HG03025 (cell line): ENCODE measurements at regions not wholly inside any gene's neighbourhood (a gene's known extent, or its start where the extent isn't known, plus 50 kb on each side); places are given as distances from the start of the nearest gene placed in this dataset.
"Not testable (repeated sequence)": the region's sequence is repeated elsewhere in the genome, so short reads cannot be mapped to it uniquely, and the experiment has no call there.

Source experiments
- ATAC-seq: cut with Tn5 transposase; IDR thresholded peaks from one replicate; pipeline ENCODE4 v1.9.1; 2021; ENCODE audit warnings: mild to moderate bottlenecking, moderate library complexity; ENCODE audit not compliant: unreplicated experiment, low FRiP score

GRCh38 chr18:22726469-22726868 is 206.7 kb upstream of the RBBP8 start:
- no peak for ATAC-seq

- no peak for ATAC-seq
Observed at GRCh38 chr18:22728016-22728415, 205.1 kb upstream of the RBBP8 start.

- no peak for ATAC-seq
Observed at GRCh38 chr18:22728481-22729105, 204.5 kb upstream of the RBBP8 start.

- no peak for ATAC-seq
Observed at GRCh38 chr18:22731398-22731797, 201.7 kb upstream of the RBBP8 start.

GRCh38 chr18:22734105-22734661 is 198.9 kb upstream of the RBBP8 start:
- ATAC-seq: no peak

GRCh38 chr18:22734791-22735627 is 198.1 kb upstream of the RBBP8 start:
- no peak for ATAC-seq

GRCh38 chr18:22737054-22737453 is 196.1 kb upstream of the RBBP8 start:
- no peak for ATAC-seq

- no peak for ATAC-seq
Observed at GRCh38 chr18:22739061-22739642, 194.0 kb upstream of the RBBP8 start.

GRCh38 chr18:22739789-22740188 is 193.3 kb upstream of the RBBP8 start:
- ATAC-seq: no peak

GRCh38 chr18:22741318-22741717 is 191.8 kb upstream of the RBBP8 start:
- no peak for ATAC-seq

- no peak for ATAC-seq
Observed at GRCh38 chr18:22742409-22742808, 190.7 kb upstream of the RBBP8 start.

- ATAC-seq: no peak
Observed at GRCh38 chr18:22745966-22746365, 187.2 kb upstream of the RBBP8 start.

- ATAC-seq: no peak
Observed at GRCh38 chr18:22752014-22752413, 181.1 kb upstream of the RBBP8 start.

- ATAC-seq: no peak
Observed at GRCh38 chr18:22753130-22753831, 179.8 kb upstream of the RBBP8 start.

GRCh38 chr18:22764005-22764404 is 169.1 kb upstream of the RBBP8 start:
- not testable (repeated sequence) for ATAC-seq

- no peak for ATAC-seq
Observed at GRCh38 chr18:22765896-22766295, 167.2 kb upstream of the RBBP8 start.

- ATAC-seq: no peak
Observed at GRCh38 chr18:22767653-22768052, 165.5 kb upstream of the RBBP8 start.

GRCh38 chr18:22773944-22774343 is 159.2 kb upstream of the RBBP8 start:
- no peak for ATAC-seq

- ATAC-seq: no peak
Observed at GRCh38 chr18:22778996-22779395, 154.1 kb upstream of the RBBP8 start.

GRCh38 chr18:22783245-22783644 is 149.9 kb upstream of the RBBP8 start:
- ATAC-seq: no peak

- no peak for ATAC-seq
Observed at GRCh38 chr18:22783662-22784076, 149.5 kb upstream of the RBBP8 start.
